ENCODE measurements at regions not wholly inside any gene's neighbourhood (a gene's known extent, or its start where the extent isn't known, plus 50 kb on each side); places are given as distances from the start of the nearest gene placed in this dataset.

GRCh38 chr3:28808068-28808467 lies 459.4 kb upstream of the AZI2 start:
- WGBS = 78% methylated on average over 4 of the region's 4 CpGs

GRCh38 chr3:28816017-28816416 lies 464.9 kb upstream of the RBMS3 start:
- Histone ChIP-seq H3K27ac (no peak overlapping the region), H3K9me3 (no peaks in the 10 kb centered on the region), H3K4me1 (replicated peaks) (no peaks in the 10 kb centered on the region), H3K4me3 (no peak overlapping the region), H3K36me3 (no peaks in the 10 kb centered on the region), H3K27me3 (replicated peaks; ENCODE audit: insufficient read depth) (no peaks in the 10 kb centered on the region)
- TF ChIP-seq POLR2A (IDR thresholded peaks at IDR 0.05) (no peak), POLR2AphosphoS5 (IDR thresholded peaks at IDR 0.05) (no peak), CTCF (IDR thresholded peaks at IDR 0.05) (no peak)
- DNase-seq (ENCODE audit: low spot score) = no peak
- intact Hi-C loops (cut with DNase I) = no loop called here

More at GRCh38 chr3:28808068-28808467, 459.4 kb upstream of the AZI2 start:
- DNase-seq (ENCODE audit: low spot score) = no peak
- H3K4me3 ChIP-seq = no peak overlapping the region
- H3K9me3 ChIP-seq = no peaks in the 10 kb centered on the region
- TF ChIP-seq CTCF (IDR thresholded peaks at IDR 0.05) (no peak), POLR2AphosphoS5 (IDR thresholded peaks at IDR 0.05) (no peak), POLR2A (IDR thresholded peaks at IDR 0.05) (no peak)
- H3K36me3 ChIP-seq = no peaks in the 10 kb centered on the region
- no peaks in the 10 kb centered on the region for H3K27me3 ChIP-seq (replicated peaks; ENCODE audit: insufficient read depth)
- H3K27ac ChIP-seq = no peak overlapping the region
- intact Hi-C loops (cut with DNase I) = no loop called here
- no peaks in the 10 kb centered on the region for H3K4me1 ChIP-seq (replicated peaks)

GRCh38 chr3:28824316-28824715 lies 456.6 kb upstream of the RBMS3 start:
- Histone ChIP-seq H3K27me3 (replicated peaks; ENCODE audit: insufficient read depth) (no peaks in the 10 kb centered on the region), H3K36me3 (no peaks in the 10 kb centered on the region), H3K27ac (no peak overlapping the region), H3K4me3 (no peak overlapping the region), H3K9me3 (no peaks in the 10 kb centered on the region), H3K4me1 (replicated peaks) (no peaks in the 10 kb centered on the region)
- TF ChIP-seq CTCF (IDR thresholded peaks at IDR 0.05) (no peak), POLR2A (IDR thresholded peaks at IDR 0.05) (no peak), POLR2AphosphoS5 (IDR thresholded peaks at IDR 0.05) (no peak)
- WGBS = 20% methylated on average over 1 of the region's 1 CpG
- no peak for DNase-seq (ENCODE audit: low spot score)
- intact Hi-C loops (cut with DNase I) = no loop called here

- TF ChIP-seq POLR2AphosphoS5 (IDR thresholded peaks at IDR 0.05) (no peak), POLR2A (IDR thresholded peaks at IDR 0.05) (no peak), CTCF (IDR thresholded peaks at IDR 0.05) (no peak)
- H3K27me3 ChIP-seq (replicated peaks; ENCODE audit: insufficient read depth) = no peaks in the 10 kb centered on the region
- no peak overlapping the region for H3K4me3 ChIP-seq
- H3K4me1 ChIP-seq (replicated peaks) = no peaks in the 10 kb centered on the region
- no peaks in the 10 kb centered on the region for H3K9me3 ChIP-seq
- intact Hi-C loops (cut with DNase I) = no loop called here
- H3K36me3 ChIP-seq = no peaks in the 10 kb centered on the region
- no peak overlapping the region for H3K27ac ChIP-seq
- no peak for DNase-seq (ENCODE audit: low spot score)
Observed at GRCh38 chr3:28826840-28827239, 454.0 kb upstream of the RBMS3 start.

GRCh38 chr3:28835249-28835648 lies 445.6 kb upstream of the RBMS3 start:
- H3K4me1 ChIP-seq (replicated peaks) = no peaks in the 10 kb centered on the region
- 45% methylated on average over 2 of the region's 2 CpGs for WGBS

More at GRCh38 chr3:28835249-28835648, 445.6 kb upstream of the RBMS3 start:
- TF ChIP-seq POLR2AphosphoS5 (IDR thresholded peaks at IDR 0.05) = no peak
- TF ChIP-seq CTCF (IDR thresholded peaks at IDR 0.05) = no peak
- TF ChIP-seq POLR2A (IDR thresholded peaks at IDR 0.05) = no peak
- Histone ChIP-seq H3K36me3 (no peaks in the 10 kb centered on the region), H3K4me3 (no peak overlapping the region), H3K27me3 (replicated peaks; ENCODE audit: insufficient read depth) (no peaks in the 10 kb centered on the region), H3K9me3 (no peaks in the 10 kb centered on the region), H3K27ac (no peak overlapping the region)
- DNase-seq (ENCODE audit: low spot score) = no peak
- intact Hi-C loops (cut with DNase I) = no loop called here
